ENCODE measurements at regions not wholly inside any gene's neighbourhood (a gene's known extent, or its start where the extent isn't known, plus 50 kb on each side); places are given as distances from the start of the nearest gene placed in this dataset.

- TF ChIP-seq CTCF (IDR thresholded peaks at IDR 0.05 in 8 of 11, conservative IDR thresholded peaks at IDR 0.05 in 3 of 11), result no peak
- no peak for TF ChIP-seq POLR2A (IDR thresholded peaks at IDR 0.05)
- TF ChIP-seq POLR2AphosphoS5 (IDR thresholded peaks at IDR 0.05), result no peak
Measured at GRCh38 chr22:47607486-47607885, 845.0 kb downstream of the TBC1D22A start.

Data from spleen (tissue), 7 donors.